ENCODE measurements at regions not wholly inside any gene's neighbourhood (a gene's known extent, or its start where the extent isn't known, plus 50 kb on each side); places are given as distances from the start of the nearest gene placed in this dataset.

DNA sequence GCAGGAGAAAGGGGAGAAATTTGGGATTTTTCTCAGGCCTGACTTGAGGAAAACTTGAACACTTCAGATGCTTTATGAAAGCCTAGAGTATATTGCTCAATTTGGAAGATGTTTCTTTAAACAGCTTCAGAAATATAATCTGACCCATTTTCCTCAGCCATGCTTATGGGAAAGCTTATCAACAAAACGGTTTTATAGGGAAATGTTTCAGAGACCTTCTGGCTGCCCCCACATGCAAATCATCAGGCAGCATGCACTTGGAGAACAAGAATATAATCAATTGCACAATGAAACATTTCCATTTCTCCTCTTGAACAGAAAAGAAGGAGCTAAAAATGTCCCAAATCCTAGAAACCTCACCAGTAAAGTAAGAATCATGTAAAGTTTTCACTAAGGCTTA is 411.2 kb upstream of the ETAA1 start:
- no peak overlapping the region for H3K4me3 ChIP-seq (ENCODE audit: insufficient read depth, low read depth, low read length)
- H3K4me1 ChIP-seq (ENCODE audit: control insufficient read depth, insufficient read depth, low read length): no peaks in the 10 kb centered on the region
- H2AK5ac ChIP-seq (ENCODE audit: low read depth, low read length): no peak overlapping the region
- no peak for TF ChIP-seq MXI1 (IDR thresholded peaks at IDR 0.05; ENCODE audit: borderline replicate concordance, low read depth, low read length)
- TF ChIP-seq MAFK (IDR thresholded peaks at IDR 0.05; ENCODE audit: low read depth, low read length): no peak
- no peak for TF ChIP-seq ELK1 (IDR thresholded peaks at IDR 0.05; ENCODE audit: borderline replicate concordance, low read depth, low read length)
- TF ChIP-seq CEBPB (IDR thresholded peaks at IDR 0.05; ENCODE audit: low read depth, low read length): no peak
- TF ChIP-seq, protein P1, sequence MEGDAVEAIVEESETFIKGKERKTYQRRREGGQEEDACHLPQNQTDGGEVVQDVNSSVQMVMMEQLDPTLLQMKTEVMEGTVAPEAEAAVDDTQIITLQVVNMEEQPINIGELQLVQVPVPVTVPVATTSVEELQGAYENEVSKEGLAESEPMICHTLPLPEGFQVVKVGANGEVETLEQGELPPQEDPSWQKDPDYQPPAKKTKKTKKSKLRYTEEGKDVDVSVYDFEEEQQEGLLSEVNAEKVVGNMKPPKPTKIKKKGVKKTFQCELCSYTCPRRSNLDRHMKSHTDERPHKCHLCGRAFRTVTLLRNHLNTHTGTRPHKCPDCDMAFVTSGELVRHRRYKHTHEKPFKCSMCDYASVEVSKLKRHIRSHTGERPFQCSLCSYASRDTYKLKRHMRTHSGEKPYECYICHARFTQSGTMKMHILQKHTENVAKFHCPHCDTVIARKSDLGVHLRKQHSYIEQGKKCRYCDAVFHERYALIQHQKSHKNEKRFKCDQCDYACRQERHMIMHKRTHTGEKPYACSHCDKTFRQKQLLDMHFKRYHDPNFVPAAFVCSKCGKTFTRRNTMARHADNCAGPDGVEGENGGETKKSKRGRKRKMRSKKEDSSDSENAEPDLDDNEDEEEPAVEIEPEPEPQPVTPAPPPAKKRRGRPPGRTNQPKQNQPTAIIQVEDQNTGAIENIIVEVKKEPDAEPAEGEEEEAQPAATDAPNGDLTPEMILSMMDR (conservative IDR thresholded peaks at IDR 0.05; ENCODE audit: low read depth, low read length): no peak
- TF ChIP-seq BHLHE40 (IDR thresholded peaks at IDR 0.05; ENCODE audit: low read depth, low read length): no peak
- no peak for TF ChIP-seq FOS (IDR thresholded peaks at IDR 0.05; ENCODE audit: low read depth, low read length)
- no peak for TF ChIP-seq RFX5 (IDR thresholded peaks at IDR 0.05; ENCODE audit: low read depth, low read length)
- TF ChIP-seq MAZ (IDR thresholded peaks at IDR 0.05; ENCODE audit: borderline replicate concordance, low read depth, low read length): no peak
- TF ChIP-seq, protein P2, sequence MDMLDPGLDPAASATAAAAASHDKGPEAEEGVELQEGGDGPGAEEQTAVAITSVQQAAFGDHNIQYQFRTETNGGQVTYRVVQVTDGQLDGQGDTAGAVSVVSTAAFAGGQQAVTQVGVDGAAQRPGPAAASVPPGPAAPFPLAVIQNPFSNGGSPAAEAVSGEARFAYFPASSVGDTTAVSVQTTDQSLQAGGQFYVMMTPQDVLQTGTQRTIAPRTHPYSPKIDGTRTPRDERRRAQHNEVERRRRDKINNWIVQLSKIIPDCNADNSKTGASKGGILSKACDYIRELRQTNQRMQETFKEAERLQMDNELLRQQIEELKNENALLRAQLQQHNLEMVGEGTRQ (IDR thresholded peaks at IDR 0.05; ENCODE audit: low read depth, low read length): no peak
- no peak for TF ChIP-seq CHD1 (IDR thresholded peaks at IDR 0.05; ENCODE audit: low read depth, low read length)
- no peak for TF ChIP-seq RCOR1 (IDR thresholded peaks at IDR 0.05; ENCODE audit: insufficient replicate concordance, low read length)
- TF ChIP-seq NFE2L2 (IDR thresholded peaks at IDR 0.05; ENCODE audit: low read depth, low read length): no peak
- no peak for TF ChIP-seq POLR2A (IDR thresholded peaks at IDR 0.05; ENCODE audit: low read depth, low read length)
- TF ChIP-seq SMC3 (IDR thresholded peaks at IDR 0.05; ENCODE audit: low read depth, low read length): no peak
- no peak for TF ChIP-seq RAD21 (IDR thresholded peaks at IDR 0.05; ENCODE audit: low read length)
- no TSS peak for BruUV-seq (replicated peaks)
- H3K56ac ChIP-seq (ENCODE audit: extremely low read depth, insufficient read depth, low read length): no peak overlapping the region
- no peak overlapping the region for H2BK120ac ChIP-seq (ENCODE audit: low read depth, low read length)
- H2AK9ac ChIP-seq (replicated peaks; ENCODE audit: low read depth, low read length, poor library complexity): no peak overlapping the region
- DNase-seq: peak; percentile 35
- no peak overlapping the region for H3K23ac ChIP-seq (ENCODE audit: low read depth, low read length)
- no peak overlapping the region for H3K9ac ChIP-seq (ENCODE audit: low read depth, low read length)
- no peaks in the 10 kb centered on the region for H3K9me3 ChIP-seq (ENCODE audit: control insufficient read depth, insufficient read depth, low read length)
- WGBS, 2 experiments (ENCODE audit: extremely low coverage in 2 of 2, insufficient read length in 1 of 2): no CpG with 5 or more reads among the region's 1 CpG
- H3K4me2 ChIP-seq (ENCODE audit: low read depth, low read length): no peak overlapping the region
- ATAC-seq (ENCODE audit: low read depth): no peak
- H3K4ac ChIP-seq (ENCODE audit: low read depth, low read length): no peak overlapping the region
- no peak overlapping the region; the same call in 1 of the 2 replicates for H3K27ac ChIP-seq (ENCODE audit: insufficient read depth, low read length)
- POLR2A ChIA-PET (ENCODE audit: unreplicated experiment): interaction anchor here (0.7 kb wide), 1 partner anchor 191 kb away, joined by 3 read pairs; no protein-coding TSS in a partner anchor
- in situ Hi-C loops (cut with MboI; ENCODE audit: low sequenced_read_pairs) (no loop called here), intact Hi-C loops (cut with micrococcal nuclease) (no loop called here), dilution Hi-C loops (cut with HindIII; ENCODE audit: low sequenced_read_pairs, unreplicated experiment) (no loop called here)
- no peak overlapping the region for H2BK15ac ChIP-seq (ENCODE audit: low read depth, low read length)
- no peaks in the 10 kb centered on the region; the same call in 1 of the 2 replicates for H3K27me3 ChIP-seq (ENCODE audit: control insufficient read depth, insufficient read depth, low read length)
- no peaks in the 10 kb centered on the region for H3K36me3 ChIP-seq (ENCODE audit: control insufficient read depth, insufficient read depth, low read length)
- no peak overlapping the region for H4K8ac ChIP-seq (ENCODE audit: low read depth in 2 of 2, low read length in 2 of 2)
- H4K20me1 ChIP-seq (ENCODE audit: insufficient read depth, low read length): no peaks in the 10 kb centered on the region
- H3K79me1 ChIP-seq (ENCODE audit: low read depth in 1 of 2, low read length in 2 of 2): no peaks in the 10 kb centered on the region
- no peak overlapping the region for H3K18ac ChIP-seq (ENCODE audit: low read depth, low read length)
- H4K91ac ChIP-seq (ENCODE audit: insufficient read depth, low read depth, low read length): no peak overlapping the region
- H3K9me1 ChIP-seq (ENCODE audit: insufficient read depth, low read length): no peaks in the 10 kb centered on the region
- H2AFZ ChIP-seq (replicated peaks; ENCODE audit: low read length, poor library complexity): no peak overlapping the region
- no peak overlapping the region for H4K5ac ChIP-seq (ENCODE audit: low read depth, low read length)
- CTCF ChIA-PET: no interaction called here
- H3K14ac ChIP-seq (replicated peaks; ENCODE audit: low read depth, low read length): no peak overlapping the region
- no peak overlapping the region for H2BK20ac ChIP-seq (ENCODE audit: low read depth, low read length)
- H2BK5ac ChIP-seq (ENCODE audit: low read depth, low read length, poor library complexity, severe bottlenecking): no peak overlapping the region

Measured in IMR-90 (cell line).